ENCODE measurements at regions not wholly inside any gene's neighbourhood (a gene's known extent, or its start where the extent isn't known, plus 50 kb on each side); places are given as distances from the start of the nearest gene placed in this dataset.

DNA sequence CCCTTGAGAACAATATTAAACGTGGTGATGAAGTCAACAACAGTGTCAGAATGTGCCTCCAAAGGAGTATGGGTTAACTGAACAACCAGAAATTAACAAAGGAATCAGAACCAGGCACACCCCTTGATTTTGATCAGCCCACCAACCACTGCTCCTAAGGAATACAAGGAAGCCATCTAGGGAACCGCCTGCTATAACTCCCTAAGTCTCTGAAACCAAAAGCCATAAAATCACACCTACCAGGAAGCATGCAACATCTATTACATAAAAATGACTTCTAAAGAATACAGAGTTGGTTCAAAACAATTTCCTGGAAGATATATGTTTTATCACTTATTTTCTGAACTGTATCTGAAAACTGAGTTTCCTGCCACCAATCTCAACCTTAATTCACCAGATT is 360.0 kb downstream of the EPHA4 start:
- no peak for DNase-seq

DNA sequence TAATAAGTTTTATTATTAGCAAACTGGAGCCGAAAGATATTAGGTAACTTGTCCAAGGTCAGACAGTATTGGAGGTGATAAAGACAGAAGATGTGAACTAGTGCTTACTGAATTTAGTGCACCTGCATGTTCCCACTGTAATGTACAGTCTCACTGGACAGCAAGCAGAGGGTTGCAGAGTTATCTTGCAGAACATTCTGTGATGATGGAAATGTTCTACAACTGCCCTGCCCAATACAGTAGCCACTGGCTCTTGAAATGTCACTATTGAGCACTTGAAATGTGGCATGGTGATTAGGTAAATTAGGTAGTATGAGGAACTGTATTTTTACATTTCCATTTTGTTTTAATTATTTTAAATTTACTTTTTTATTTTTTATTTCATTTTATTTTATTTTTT is 356.6 kb downstream of the EPHA4 start:
- DNase-seq = no peak

DNA sequence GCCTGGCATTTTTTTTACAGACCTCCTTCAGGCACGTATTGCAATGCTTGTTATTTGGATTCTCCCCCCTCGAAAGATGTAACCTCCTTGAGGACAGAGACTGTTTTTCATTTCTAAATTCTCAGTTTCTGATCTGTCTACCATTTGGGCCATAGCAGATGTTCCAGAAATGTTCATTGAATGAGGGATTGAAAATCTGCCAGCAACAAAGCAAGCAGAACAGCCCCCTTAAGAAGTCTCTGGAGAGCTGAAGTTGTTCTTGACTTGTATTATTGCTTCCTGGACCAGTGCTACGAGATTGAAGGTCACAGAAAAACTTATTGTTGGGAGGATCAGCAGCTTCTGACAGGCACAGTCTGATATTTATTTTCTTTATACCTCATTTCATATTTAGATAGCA is 355.5 kb downstream of the EPHA4 start:
- DNase-seq = no peak

DNA sequence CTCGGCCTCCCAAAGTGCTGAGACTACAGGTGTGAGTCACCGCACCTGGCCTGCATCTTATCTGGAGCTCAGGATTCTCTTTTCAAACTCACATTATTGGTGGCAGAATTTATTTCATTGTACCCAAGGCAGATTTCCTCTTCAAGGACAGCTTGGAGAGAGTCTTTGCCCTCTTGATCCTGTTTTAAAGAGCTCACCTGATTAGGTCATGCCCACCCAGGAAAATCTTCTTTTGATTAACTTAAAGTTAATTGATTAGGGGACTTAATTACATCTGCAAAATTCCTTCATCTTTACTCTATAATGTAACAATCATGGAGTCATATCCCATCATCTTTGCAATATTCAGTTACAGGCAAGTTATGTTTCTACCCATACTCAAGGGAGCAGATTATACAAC is 346.4 kb downstream of the EPHA4 start:
- DNase-seq = no peak

DNA sequence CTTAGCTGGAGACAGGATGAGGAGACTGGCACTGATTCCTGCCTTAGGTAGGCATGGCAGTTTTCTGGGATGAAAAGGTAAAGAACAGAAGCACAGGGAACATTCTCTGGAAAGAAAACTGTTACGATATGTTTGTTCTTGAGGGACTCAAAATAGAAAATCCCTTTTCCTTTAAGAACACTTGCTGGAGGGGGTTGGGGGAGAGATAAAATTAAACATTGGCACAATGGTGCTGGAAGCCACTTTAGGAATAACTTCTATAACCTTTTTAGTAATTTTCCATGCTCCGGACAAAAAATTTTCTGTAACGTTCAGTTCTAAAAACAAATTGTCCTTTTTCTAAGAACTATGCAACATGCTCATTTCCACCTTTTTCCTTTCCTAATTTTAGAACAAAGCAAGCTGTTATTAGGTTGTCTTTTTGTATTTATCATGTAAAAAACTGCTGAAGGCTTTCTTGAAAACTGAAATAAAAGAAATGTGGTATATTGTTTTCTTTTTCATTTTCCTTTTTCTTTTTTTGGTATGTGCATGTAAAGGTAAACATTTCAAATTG is 343.8 kb downstream of the EPHA4 start:
- no peak for DNase-seq

DNA sequence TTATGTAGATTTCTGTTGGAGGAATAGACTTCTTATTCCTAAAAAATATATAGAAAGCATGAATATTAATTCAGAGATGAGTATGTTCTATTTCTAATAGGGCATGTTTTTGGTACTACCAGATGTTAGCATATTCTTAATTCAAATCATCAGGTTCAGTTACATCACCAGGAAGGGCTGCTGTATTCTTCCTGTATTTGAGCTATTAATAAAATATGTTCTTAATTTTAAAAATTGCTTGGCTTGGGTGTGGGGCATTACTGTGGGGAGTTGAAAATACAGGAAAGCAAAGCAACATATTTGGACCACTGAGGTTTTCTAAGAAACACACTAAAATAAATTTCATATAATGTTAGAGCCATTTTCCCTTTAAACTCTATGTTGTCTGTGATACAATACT is 343.0 kb downstream of the EPHA4 start:
- DNase-seq = no peak

DNA sequence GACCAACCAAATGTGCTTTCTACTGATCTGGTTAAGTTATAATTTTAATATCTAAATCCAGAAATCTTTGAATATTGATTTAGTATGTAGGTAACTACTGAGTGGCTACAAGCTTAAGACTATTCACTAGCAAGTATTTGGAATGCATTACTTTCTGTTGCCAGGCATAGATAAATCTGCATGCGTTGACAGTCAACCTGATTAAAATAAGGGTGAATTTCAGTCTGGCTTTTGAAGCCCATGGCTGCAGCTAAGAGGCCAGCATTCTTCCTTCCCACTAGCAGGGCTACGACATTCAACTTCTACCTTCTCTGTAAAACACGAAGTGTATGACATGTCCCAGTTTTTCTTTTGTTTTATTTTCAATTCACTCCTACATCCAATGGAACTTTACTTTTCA is 340.6 kb downstream of the EPHA4 start:
- DNase-seq = no peak

DNA sequence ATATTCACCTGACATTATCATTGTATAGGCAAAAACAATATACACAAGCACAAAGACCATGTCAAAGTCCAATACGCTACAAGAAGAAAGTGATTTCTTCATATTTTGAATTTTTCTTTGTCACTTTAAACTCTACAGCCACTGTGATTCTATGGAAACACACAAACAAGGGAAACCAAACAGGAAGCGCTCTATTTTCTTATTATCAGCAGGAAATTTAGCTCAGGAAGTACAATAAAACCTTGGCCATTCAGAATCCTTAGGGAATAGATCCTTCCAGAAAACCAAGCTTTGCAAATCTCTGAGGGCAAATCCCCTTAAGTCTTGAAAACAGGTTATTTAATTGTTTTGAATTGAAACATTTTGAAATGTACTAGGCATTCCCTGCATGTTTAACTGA is 336.2 kb downstream of the EPHA4 start:
- DNase-seq = no peak

DNA sequence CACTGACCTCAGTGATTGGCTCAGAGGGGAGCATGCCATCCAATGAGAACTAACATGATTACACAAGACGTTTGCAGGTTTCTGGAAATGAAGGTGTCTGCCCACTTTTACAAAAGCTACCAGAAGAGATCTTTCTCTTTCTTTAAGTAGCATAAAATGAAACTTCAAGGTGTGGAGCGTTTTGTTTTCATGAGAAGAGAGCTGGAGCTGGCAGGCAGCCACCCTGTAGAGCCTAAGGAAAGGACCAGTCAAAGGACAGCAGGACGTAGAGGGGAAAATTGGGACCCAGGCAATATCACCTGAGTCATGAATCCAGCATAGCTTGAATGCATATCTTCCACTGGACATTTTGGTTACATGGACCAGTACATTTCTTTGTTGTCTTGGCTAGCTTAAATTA is 331.0 kb downstream of the EPHA4 start:
- DNase-seq = no peak

DNA sequence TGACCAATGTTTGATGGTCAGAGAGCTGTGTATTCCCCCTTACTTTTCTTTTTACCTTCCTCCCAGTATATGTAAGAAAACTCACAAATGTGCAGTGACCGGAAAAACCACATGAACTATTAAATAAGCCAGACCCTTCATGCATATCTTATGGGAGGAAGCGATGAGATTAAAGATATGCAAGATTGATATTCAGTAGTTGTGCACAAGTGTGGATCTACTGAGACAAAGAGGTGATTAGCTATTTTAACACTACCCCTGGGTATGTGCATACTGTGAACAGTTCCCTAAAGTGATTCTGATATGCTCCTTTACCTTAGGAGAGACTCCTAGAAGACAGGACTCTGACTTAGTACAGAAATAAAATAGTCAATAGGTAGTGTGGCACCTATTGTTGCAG is 328.3 kb downstream of the EPHA4 start:
- DNase-seq = no peak

DNA sequence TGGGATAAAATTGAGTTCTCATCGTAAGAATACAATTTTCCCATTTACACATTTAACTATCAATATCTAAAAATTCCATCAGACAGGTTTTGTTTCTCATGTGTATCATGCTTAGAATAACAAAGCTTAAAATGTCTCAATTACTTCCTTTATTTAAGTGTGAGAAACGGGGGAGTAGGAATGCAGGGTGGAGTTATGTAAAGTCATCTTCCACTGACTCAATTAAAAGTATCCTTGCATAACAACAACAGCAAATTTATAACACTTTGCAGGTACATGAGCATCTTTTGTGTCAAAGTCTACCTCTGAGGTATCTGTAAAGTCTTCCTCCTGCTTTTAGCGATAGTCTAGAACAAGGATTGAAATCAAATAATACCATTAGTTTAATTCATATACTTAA is 327.1 kb downstream of the EPHA4 start:
- DNase-seq = no peak

DNA sequence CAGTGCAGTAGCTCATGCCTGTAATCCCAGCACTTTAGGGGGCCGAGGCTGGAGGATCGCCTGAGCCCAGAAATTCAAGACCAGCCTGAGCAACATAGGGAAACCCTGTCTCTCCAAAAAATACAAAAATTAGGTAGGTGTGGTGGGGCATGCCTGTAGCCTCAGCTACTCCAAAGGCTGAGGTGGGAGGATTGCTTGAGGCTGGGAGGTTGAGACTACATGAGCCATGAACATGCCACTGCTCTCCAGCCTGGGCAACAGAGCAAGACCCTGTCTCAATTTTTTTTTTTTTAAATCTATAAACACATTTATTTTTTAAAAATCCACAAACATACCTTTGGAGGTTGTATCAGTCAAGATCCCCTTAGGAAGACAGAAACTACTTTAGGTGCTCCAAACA is 326.3 kb downstream of the EPHA4 start:
- no peak for DNase-seq

DNA sequence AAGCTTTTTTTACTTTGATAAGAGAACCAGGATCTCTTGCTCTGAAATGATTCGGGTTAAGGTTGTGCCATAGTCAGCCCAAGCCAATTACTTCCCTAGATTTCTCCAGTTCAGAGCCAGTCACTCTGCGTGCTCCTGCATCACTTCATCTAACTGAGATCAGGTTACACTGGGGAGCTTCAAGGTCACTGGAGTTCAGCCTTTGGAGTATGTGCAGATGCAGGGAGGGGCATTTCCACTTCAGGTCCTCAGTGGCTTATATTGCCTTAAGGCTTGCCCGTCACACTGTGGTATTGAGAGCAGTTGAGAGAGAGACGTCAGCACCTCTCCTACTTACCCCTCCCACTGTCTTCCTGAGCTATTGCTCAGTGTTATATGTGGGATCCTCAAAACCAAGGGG is 317.8 kb downstream of the EPHA4 start:
- no peak for DNase-seq

DNA sequence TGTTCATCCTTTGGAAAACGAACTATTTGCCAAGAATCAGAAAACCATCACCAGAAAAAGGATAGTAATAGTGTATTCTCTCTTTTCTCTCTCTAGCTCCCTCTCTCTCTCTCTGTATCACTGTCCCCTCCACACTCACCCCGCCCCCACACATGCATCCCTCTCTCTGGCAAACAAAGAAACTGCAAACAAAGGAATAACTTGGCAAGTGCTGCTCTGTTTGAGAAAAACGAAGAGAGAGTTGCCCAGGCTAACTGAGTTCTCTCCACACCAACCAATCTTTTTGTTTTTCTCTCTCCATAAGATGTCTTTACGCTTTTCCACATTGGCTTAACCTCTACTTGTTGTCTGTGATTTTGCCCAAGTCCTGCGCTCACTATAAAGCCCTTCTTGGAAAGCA is 316.2 kb downstream of the EPHA4 start:
- no peak for DNase-seq

DNA sequence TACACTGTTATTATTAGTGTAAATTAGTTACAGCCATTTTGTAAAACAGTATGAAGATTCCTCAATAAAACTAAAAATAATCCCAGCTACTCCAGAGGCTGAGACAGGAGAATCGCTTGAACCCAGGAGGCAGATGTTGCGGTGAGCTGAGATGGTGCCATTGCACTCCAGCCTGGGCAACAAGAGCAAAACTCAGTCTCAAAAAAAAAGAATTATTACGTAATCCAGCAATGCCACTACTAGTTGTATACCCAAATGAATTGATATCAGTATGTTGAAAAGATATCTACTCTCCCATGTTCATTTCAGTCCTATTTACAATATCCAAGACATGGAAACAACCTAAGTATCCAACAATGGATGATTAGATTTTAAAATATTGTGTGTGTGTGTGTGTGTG is 313.6 kb downstream of the EPHA4 start:
- DNase-seq = no peak

DNA sequence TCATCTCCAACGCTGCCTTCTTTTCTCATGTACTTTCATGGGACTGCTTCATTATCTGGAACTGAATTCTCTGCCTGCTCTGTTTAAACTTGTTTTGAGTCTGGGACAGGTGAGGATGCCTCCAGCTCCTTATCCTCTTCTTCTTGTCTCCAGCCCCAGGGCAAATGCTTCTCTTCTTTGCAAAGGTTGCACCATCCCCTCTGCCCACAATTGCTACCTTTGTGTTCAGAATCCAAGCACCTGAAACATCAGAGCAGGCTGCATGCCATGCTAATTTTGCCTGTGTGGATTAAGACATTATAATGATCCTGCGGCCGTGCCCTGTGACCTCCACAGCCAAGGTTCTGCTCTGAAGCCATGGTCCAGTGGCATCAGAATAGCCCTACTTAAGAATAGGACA is 309.5 kb downstream of the EPHA4 start:
- no peak for DNase-seq

DNA sequence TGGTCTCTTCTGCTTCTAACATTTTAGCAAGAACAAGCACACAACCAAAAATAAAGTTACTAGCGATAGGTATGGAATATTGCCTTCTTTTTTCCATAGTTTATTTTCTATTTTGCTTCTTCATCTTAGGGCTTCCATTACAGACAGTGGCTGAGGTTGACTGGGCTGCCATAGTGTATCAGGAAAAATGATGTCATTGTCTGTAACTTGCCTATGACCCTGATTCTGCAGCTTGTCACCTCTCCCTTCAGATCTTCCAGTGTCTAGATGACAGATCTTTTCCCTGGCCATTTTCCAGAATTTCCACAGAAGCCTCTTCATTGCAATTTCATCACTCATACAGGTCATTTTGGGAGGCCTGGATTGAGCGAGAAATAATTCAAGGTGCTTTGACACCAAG is 308.5 kb downstream of the EPHA4 start:
- no peak for DNase-seq

DNA sequence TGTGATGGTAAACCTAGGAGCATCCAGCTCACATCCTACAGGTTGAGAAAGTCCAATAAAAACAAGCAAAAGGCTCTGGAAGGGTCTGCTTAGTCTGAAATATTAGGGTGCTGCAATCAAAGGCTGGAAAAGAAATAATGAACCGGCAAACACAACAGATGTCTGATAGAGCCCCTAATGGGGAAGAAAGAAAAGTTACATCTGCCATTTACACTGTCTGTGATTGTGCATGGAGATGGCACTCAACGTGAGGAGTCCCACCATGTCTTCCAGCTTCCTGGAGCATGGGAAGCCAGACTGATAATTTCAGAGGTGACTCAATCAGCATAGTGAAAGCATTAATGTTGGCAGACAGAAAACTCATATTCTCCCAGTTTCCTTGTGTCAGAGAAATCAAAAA is 307.8 kb downstream of the EPHA4 start:
- no peak for DNase-seq

DNA sequence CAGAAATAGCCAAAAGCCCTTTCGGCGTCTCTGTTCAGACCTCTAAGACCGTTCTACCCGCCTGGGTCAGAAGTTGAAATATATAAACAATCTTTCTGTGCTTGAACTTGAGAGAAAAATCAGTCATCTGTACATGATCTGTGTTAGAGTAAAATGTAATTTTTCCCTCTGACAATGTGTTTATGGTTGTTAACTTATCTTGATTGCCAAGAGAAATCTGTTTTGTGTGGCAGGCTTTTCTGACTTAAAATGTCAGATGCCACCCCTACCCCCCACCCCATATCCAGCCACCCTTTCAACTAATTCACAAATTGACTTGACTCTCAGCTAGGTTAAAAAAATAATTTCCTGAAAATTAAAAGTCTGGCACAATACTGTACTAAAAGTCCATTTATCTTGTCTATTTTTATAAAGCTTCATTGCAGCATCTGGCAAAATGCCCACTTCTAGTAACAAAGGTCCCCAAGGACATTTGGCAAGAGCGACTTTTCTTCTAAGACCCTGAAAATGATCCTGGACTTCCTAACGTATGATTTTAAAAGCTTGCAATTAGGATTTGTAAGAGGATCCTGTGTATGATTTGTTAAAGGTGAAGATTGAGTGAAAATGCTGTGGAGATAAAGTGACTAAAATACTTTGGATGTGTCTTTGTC is 304.2 kb downstream of the EPHA4 start:
- no peak for DNase-seq

DNA sequence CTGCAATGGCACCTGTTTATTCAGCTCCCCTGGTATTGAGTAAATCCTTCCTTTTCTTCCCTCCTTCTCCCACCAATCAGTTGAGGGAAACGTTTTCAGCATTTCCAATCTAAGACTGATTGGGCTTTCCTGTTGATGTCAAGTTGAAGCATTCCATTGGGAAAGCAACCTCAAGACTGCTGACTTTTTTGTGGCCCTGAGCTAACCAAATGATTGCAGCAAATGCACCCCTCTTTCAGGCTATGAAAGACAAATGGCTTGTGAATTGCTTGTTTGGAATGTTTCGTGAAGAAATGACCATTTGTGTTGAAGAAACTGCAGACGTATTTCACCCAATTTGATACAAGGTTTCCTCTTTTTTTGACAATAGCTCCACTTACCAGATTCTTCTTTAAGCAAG is 303.5 kb downstream of the EPHA4 start:
- no peak for DNase-seq

DNA sequence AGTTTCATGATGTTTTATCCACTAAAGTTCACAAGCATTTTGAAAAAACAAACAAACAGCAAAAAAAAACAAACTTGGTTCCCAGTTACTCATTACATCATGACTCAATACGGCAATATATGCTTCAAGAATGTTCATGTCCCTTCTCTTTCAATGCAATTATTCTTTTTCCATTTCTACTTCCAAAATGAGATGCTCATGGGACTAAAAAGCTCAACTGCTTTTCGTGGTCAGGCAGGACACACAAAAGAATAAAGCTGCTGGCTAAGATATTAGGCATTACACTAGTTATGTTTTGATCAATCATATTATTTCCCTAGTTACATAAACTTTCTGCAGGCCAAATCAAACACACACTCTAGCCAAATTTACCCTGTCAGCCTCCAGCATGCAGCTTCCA is 301.3 kb downstream of the EPHA4 start:
- no peak for DNase-seq

DNA sequence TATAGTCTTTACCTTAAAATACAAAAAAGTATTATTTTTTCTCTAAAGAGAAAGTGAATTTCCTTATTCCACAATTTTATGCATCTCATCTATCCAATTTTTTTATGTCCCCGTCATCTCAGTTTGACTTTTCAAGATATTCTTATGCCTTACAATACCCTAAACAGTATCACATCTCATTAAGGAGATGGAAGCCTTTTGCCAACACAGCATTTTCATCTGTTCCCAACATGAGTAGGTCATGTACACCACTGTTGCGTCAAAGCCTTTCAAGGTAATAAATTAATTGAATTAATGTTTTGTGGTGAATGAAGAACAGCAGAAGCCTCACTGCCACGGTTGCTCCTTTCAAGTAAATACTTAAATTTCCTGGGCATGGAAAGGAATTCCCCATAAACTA is 299.4 kb downstream of the EPHA4 start:
- DNase-seq = no peak

DNA sequence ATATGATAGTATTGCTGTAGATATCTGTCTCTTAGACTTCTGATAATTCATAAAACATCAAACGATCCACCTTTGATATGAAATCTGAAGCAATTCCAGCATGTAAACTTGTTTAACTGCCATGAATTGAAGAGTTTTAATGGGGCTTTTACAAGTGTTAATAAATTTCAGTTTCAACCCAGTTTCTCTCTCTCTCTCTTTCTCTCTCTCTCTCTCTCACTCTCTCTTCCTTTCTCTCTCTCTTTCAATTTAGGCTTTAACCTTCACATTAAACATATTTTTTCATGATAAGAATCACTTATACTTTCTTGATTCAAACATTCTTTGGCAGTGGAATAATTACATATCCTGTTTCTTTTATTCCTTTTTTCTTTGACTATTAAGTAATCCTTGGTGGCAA is 296.1 kb downstream of the EPHA4 start:
- DNase-seq = no peak

DNA sequence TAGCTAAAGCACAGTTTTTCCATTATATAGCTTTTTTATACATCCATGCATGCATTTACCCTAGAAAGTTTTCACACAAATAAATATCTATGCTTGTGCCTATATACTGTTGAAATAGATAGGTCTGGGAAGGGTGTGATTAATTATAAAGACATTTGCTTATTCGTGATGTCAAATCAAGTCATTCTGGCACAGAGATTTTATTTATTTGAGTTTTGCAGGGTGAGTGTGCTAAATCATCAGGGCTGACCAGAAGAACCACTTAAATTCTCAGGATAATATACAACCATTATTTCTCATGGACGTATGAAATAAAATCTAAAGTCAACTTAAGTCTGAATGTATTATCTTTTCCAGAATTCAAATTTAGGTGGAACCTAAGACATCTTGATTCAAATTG is 295.5 kb downstream of the EPHA4 start:
- DNase-seq = no peak

DNA sequence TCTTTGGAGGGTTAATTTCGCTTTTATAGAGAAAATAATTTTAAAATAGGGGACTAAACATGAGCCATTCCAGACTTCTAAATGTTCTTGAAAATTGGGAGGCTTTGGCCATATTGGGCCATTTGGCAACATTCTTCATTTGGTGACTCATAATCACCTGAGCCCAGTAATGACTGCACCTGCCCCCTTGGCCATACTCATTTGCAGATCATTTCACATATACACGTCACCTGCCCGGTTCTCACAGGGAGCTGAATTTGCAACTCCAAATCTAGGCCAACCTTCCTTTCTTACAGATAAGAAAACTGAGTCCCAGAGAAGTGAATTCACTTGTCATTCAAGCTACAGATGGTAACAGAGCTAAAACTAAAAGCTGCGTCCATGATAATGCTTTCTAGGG is 289.7 kb downstream of the EPHA4 start:
- DNase-seq = no peak

All from amniotic stem cell (primary cell).